ENCODE measurements at regions not wholly inside any gene's neighbourhood (a gene's known extent, or its start where the extent isn't known, plus 50 kb on each side); places are given as distances from the start of the nearest gene placed in this dataset.

GRCh38 chr13:33649212-33649878 is 168.6 kb upstream of the RFC3 start:
- H3K4me3 ChIP-seq (ENCODE audit: low read depth, low read length) = no peak overlapping the region
- TF ChIP-seq CTCF (IDR thresholded peaks at IDR 0.05; ENCODE audit: insufficient read depth, low read length) = no peak
- DNase-seq (ENCODE audit: low read depth) = no peak

GRCh38 chr13:33651766-33652165 is 166.2 kb upstream of the RFC3 start:
- DNase-seq (ENCODE audit: low read depth) = no peak
- H3K4me3 ChIP-seq (ENCODE audit: low read depth, low read length) = no peak overlapping the region
- no peak for TF ChIP-seq CTCF (IDR thresholded peaks at IDR 0.05; ENCODE audit: insufficient read depth, low read length)

- no peak for TF ChIP-seq CTCF (IDR thresholded peaks at IDR 0.05; ENCODE audit: insufficient read depth, low read length)
- no peak overlapping the region for H3K4me3 ChIP-seq (ENCODE audit: low read depth, low read length)
- no peak for DNase-seq (ENCODE audit: low read depth)
These were observed 160.7 kb upstream of the RFC3 start for GRCh38 chr13:33657274-33657673.

- no peak for TF ChIP-seq CTCF (IDR thresholded peaks at IDR 0.05; ENCODE audit: insufficient read depth, low read length)
- H3K4me3 ChIP-seq (ENCODE audit: low read depth, low read length) = no peak overlapping the region
These were observed 158.5 kb upstream of the RFC3 start for GRCh38 chr13:33659466-33659865.

DNA sequence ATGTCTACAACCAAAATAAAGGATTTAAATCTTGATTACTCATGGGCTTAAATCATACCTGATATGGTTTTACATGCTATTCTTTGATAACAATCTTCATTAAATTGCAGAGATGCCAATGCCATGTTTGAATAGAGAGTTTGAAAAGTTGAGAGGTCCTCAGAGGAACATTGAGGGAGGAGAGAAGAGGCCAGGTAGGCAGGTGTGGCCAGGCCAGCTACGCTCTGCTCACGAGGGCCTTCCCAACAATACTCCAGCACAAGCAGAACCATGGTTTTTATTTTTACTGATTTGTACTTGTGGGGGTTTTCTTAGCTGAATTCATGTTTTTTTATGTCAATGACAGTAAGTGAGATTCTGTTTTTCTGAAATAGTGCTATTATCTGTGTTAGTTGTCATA is 158.1 kb upstream of the RFC3 start:
- no peak for TF ChIP-seq CTCF (IDR thresholded peaks at IDR 0.05; ENCODE audit: insufficient read depth, low read length)
- H3K4me3 ChIP-seq (ENCODE audit: low read depth, low read length) = no peak overlapping the region

More at GRCh38 chr13:33659466-33659865, 158.5 kb upstream of the RFC3 start:
- no peak for DNase-seq (ENCODE audit: low read depth)

GRCh38 chr13:33662392-33662791 is 155.6 kb upstream of the RFC3 start:
- TF ChIP-seq CTCF (IDR thresholded peaks at IDR 0.05; ENCODE audit: insufficient read depth, low read length) = no peak
- H3K4me3 ChIP-seq (ENCODE audit: low read depth, low read length) = no peak overlapping the region
- DNase-seq (ENCODE audit: low read depth) = no peak

More for the DNA sequence above, 158.1 kb upstream of the RFC3 start:
- DNase-seq (ENCODE audit: low read depth) = no peak

Measured in fibroblast of the aortic adventitia (primary cell).